ENCODE measurements at regions not wholly inside any gene's neighbourhood (a gene's known extent, or its start where the extent isn't known, plus 50 kb on each side); places are given as distances from the start of the nearest gene placed in this dataset.

GRCh38 chr15:39285663-39286062, 295.2 kb upstream of the THBS1 start:
- TF ChIP-seq CTCF (IDR thresholded peaks at IDR 0.05) (no peak), USF2 (IDR thresholded peaks at IDR 0.05; ENCODE audit: borderline replicate concordance, low read depth, low read length) (no peak), RAD21 (IDR thresholded peaks at IDR 0.05; ENCODE audit: low read length) (no peak), RCOR1 (IDR thresholded peaks at IDR 0.05; ENCODE audit: low read length) (no peak), MXI1 (IDR thresholded peaks at IDR 0.05; ENCODE audit: low read depth, low read length) (no peak), POLR2AphosphoS5 (IDR thresholded peaks at IDR 0.05; ENCODE audit: low read depth, low read length) (no peak), MAX (IDR thresholded peaks at IDR 0.05; ENCODE audit: low read depth) (no peak), FOXJ3 (CRISPR knock-in tag; IDR thresholded peaks at IDR 0.05) (no peak), RFX5 (IDR thresholded peaks at IDR 0.05; ENCODE audit: low read length) (no peak), EZH2phosphoT487 (IDR thresholded peaks at IDR 0.05; ENCODE audit: borderline replicate concordance, low read depth) (no peak), FOSL2 (IDR thresholded peaks at IDR 0.05; ENCODE audit: borderline replicate concordance, low read depth) (no peak)

Measured in SK-N-SH (cell line).